HepG2 (cell line): ENCODE measurements at regions not wholly inside any gene's neighbourhood (a gene's known extent, or its start where the extent isn't known, plus 50 kb on each side); places are given as distances from the start of the nearest gene placed in this dataset.

ENCODE experiments used
- EZH2 ChIP-seq: conservative IDR thresholded peaks from 2 replicates; pipeline ENCODE4 v1.6.1; 2012; ENCODE audit warnings: mild to moderate bottlenecking, low read depth, low read length, moderate library complexity
- SP2 ChIP-seq: sonication (generic); formaldehyde crosslinking; IDR thresholded peaks from 2 replicates; pipeline ENCODE4 v1.5.1; 2020; ENCODE audit warnings: mild to moderate bottlenecking, missing genetic modification reagents
- TAF1 ChIP-seq: sonication (generic); formaldehyde crosslinking; IDR thresholded peaks from 2 replicates; pipeline ENCODE4 v1.4.0; 2020; ENCODE audit warnings: missing genetic modification reagents
- TF ChIP-seq, protein P1 (sequence below): sonication (generic); formaldehyde crosslinking; conservative IDR thresholded peaks from 2 replicates; pipeline ENCODE4 v1.4.0; 2020; ENCODE audit warnings: missing genetic modification reagents
- TF ChIP-seq, protein P2 (sequence below): sonication (generic); formaldehyde crosslinking; IDR thresholded peaks from 2 replicates; pipeline ENCODE4 v1.5.0; 2020; ENCODE audit warnings: missing genetic modification reagents, mild to moderate bottlenecking, borderline replicate concordance
- TF ChIP-seq, protein P3 (sequence below): sonication (generic); formaldehyde crosslinking; IDR thresholded peaks from 2 replicates; pipeline ENCODE4 v1.4.0; 2020; ENCODE audit warnings: low read depth, mild to moderate bottlenecking, missing genetic modification reagents
- TF ChIP-seq, protein P4 (sequence below): sonication (generic); formaldehyde crosslinking; IDR thresholded peaks from 2 replicates; pipeline ENCODE4 v1.5.0; 2020; ENCODE audit warnings: mild to moderate bottlenecking, missing genetic modification reagents, moderate library complexity

DNA sequence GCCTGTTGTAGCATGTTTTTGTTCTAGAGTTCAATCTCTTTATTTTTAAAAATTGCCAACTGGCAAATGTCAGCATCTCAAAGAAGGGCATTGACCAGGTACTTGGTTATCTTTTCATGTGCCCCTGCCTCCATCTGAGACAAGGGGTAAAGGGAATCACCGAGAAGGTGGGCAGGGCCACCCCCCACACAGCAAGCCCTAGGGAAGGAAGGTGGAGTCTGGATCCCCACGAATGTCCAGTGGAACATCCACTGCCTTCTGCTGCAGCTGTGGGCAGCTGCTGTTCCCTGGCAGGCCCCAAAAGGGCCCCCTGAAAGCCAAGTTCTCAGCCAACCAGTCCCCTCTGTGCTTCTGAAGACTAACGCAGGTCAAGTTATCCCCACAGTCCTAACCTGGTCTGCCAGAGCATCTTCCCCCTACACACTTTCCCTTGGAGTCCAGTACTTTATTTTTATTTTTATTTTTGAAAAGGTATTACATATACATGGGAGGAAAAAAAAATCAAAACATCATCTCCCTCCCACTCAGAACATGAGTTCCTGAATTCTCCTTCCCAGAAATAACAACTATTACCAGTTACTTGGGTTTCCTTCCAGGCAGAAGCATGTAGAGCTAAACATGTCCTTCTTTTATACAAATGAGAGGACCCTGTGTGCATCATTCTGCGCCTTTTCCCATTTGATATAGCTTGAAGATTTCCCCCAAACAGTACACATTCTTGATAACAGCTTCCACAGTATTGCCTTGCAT lies 253.7 kb downstream of the MAFB start:
- TF ChIP-seq TAF1, result no peak
- TF ChIP-seq, protein P1, sequence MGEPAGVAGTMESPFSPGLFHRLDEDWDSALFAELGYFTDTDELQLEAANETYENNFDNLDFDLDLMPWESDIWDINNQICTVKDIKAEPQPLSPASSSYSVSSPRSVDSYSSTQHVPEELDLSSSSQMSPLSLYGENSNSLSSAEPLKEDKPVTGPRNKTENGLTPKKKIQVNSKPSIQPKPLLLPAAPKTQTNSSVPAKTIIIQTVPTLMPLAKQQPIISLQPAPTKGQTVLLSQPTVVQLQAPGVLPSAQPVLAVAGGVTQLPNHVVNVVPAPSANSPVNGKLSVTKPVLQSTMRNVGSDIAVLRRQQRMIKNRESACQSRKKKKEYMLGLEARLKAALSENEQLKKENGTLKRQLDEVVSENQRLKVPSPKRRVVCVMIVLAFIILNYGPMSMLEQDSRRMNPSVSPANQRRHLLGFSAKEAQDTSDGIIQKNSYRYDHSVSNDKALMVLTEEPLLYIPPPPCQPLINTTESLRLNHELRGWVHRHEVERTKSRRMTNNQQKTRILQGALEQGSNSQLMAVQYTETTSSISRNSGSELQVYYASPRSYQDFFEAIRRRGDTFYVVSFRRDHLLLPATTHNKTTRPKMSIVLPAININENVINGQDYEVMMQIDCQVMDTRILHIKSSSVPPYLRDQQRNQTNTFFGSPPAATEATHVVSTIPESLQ (CRISPR knock-in tag), result no peak
- TF ChIP-seq, protein P2, sequence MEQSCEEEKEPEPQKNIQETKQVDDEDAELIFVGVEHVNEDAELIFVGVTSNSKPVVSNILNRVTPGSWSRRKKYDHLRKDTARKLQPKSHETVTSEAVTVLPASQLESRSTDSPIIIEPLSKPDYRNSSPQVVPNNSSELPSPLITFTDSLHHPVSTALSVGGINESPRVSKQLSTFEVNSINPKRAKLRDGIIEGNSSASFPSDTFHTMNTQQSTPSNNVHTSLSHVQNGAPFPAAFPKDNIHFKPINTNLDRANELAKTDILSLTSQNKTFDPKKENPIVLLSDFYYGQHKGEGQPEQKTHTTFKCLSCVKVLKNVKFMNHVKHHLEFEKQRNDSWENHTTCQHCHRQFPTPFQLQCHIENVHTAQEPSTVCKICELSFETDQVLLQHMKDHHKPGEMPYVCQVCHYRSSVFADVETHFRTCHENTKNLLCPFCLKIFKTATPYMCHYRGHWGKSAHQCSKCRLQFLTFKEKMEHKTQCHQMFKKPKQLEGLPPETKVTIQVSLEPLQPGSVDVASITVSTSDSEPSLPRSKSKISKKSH (CRISPR knock-in tag), result no peak
- TF ChIP-seq EZH2, result no peak
- no peak for TF ChIP-seq SP2 (CRISPR knock-in tag)
- TF ChIP-seq, protein P3, sequence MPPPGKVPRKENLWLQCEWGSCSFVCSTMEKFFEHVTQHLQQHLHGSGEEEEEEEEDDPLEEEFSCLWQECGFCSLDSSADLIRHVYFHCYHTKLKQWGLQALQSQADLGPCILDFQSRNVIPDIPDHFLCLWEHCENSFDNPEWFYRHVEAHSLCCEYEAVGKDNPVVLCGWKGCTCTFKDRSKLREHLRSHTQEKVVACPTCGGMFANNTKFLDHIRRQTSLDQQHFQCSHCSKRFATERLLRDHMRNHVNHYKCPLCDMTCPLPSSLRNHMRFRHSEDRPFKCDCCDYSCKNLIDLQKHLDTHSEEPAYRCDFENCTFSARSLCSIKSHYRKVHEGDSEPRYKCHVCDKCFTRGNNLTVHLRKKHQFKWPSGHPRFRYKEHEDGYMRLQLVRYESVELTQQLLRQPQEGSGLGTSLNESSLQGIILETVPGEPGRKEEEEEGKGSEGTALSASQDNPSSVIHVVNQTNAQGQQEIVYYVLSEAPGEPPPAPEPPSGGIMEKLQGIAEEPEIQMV (CRISPR knock-in tag), result no peak
- TF ChIP-seq, protein P4, sequence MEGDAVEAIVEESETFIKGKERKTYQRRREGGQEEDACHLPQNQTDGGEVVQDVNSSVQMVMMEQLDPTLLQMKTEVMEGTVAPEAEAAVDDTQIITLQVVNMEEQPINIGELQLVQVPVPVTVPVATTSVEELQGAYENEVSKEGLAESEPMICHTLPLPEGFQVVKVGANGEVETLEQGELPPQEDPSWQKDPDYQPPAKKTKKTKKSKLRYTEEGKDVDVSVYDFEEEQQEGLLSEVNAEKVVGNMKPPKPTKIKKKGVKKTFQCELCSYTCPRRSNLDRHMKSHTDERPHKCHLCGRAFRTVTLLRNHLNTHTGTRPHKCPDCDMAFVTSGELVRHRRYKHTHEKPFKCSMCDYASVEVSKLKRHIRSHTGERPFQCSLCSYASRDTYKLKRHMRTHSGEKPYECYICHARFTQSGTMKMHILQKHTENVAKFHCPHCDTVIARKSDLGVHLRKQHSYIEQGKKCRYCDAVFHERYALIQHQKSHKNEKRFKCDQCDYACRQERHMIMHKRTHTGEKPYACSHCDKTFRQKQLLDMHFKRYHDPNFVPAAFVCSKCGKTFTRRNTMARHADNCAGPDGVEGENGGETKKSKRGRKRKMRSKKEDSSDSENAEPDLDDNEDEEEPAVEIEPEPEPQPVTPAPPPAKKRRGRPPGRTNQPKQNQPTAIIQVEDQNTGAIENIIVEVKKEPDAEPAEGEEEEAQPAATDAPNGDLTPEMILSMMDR, result no peak
